ENCODE measurements at regions not wholly inside any gene's neighbourhood (a gene's known extent, or its start where the extent isn't known, plus 50 kb on each side); places are given as distances from the start of the nearest gene placed in this dataset.

- no peak for TF ChIP-seq CTCF (IDR thresholded peaks at IDR 0.05)
- no peak for TF ChIP-seq POLR2A (IDR thresholded peaks at IDR 0.05)
Measured at GRCh38 chr14:88990856-88991255, 166.4 kb downstream of the TTC8 start.

Measured in breast epithelium (tissue), 3 donors.